GM12864 (cell line): ENCODE measurements at regions not wholly inside any gene's neighbourhood (a gene's known extent, or its start where the extent isn't known, plus 50 kb on each side); places are given as distances from the start of the nearest gene placed in this dataset.

ENCODE experiments used
- DNase-seq: peaks from one replicate; pipeline ENCODE4 v3.0.0-alpha.2; 2011; ENCODE audit warnings: low read depth
- H3K4me3 ChIP-seq: 2 replicates; pipeline ENCODE4 v1.5.1; 2011; ENCODE audit warnings: mild to moderate bottlenecking, low read depth, low read length, control low read depth
- CTCF ChIP-seq: IDR thresholded peaks from 2 replicates; pipeline ENCODE4 v1.5.1; 2011; ENCODE audit warnings: low read depth, mild to moderate bottlenecking, moderate library complexity, low read length, control low read depth, inconsistent platforms; ENCODE audit errors: missing control alignments

DNA sequence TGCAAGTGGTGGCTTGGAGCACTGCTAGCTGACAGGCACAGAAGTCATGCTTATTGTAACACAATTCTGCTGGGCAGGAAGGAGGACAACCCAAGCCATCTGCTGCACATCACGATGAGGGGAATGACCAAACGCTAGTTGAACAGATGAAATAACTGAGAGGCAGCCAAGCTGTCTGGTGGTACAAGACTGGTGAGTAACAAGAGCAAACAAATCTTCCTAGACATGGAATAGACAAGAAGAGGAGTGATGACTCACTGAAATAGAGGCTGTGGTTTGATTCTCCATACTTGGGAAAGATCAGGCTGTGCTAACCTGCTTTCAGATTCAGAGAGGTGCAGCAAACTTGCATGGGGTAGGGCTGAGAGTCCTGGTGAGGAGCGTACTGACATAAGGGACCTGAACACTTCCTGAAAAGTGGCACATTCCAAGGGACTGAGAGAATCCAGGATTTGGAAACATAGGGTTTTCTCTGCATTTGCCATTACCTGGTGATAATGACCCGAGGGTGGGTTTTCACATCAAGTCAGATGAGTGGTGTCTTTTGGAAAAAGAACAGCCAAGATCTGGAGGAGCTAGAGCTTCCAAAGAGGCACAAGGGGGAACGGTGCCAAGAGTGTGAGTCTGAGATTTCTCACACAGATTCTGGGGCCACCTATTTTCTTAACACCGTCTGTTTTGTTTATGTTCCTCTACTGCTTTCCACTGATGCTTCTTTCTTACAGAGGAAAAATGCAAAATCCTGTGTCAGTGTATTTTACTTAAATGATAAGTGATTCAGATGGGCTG, 60.0 kb downstream of the PRL start:
- no peak overlapping the region for H3K4me3 ChIP-seq
- no peak for DNase-seq
- no peak for TF ChIP-seq CTCF
